ENCODE measurements at regions not wholly inside any gene's neighbourhood (a gene's known extent, or its start where the extent isn't known, plus 50 kb on each side); places are given as distances from the start of the nearest gene placed in this dataset.
"Not testable (repeated sequence)": the region's sequence is repeated elsewhere in the genome, so short reads cannot be mapped to it uniquely, and the experiment has no call there.

GRCh38 chr7:16369855-16370254, 51.5 kb downstream of the CRPPA start:
- no peak for DNase-seq

- DNase-seq: not testable (repeated sequence)
Measured at GRCh38 chr7:16369309-16369708, 52.0 kb downstream of the CRPPA start.

DNA sequence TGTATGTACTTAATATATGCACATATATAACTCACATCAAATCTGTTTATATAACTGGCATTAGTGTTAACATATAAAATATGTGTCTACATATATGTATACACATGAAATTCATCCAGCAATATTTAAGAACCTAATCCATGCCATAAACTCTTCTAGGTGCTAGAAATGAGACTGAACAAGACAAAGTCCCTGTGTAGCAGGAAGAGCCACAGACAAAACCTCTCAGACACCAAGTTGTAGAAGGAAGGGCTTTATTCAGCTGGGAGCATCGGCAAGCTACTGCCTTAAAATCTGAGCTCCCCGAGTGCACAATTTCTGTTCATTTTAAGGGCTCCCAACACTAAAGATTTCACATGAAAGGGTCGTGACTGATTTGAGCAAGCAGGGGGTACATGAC, 52.5 kb downstream of the CRPPA start:
- DNase-seq: no peak

GRCh38 chr7:16367115-16367514, 54.2 kb downstream of the CRPPA start:
- DNase-seq: no peak

GRCh38 chr7:16365952-16366351, 55.4 kb downstream of the CRPPA start:
- no peak for DNase-seq

DNA sequence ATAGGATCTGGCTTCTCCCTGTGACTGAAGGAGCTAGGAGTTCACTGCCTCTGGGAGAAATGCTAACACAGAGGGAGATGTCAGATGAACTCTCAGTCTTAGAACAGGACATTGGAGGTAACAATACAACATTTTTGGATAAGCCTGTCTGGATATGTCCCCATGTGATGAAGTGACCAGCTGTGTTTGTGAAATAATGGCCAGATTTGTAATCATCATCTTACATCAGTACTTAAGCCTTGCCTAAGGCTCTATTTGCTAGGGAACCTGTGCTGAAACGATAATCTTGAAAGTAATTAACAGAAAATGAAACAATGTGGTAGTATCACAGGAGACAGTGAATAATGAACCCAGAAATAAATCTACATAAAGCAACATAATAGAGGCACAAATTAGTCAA, 56.2 kb downstream of the CRPPA start:
- peak in 1 of 2 experiments; percentile 56 for DNase-seq

DNA sequence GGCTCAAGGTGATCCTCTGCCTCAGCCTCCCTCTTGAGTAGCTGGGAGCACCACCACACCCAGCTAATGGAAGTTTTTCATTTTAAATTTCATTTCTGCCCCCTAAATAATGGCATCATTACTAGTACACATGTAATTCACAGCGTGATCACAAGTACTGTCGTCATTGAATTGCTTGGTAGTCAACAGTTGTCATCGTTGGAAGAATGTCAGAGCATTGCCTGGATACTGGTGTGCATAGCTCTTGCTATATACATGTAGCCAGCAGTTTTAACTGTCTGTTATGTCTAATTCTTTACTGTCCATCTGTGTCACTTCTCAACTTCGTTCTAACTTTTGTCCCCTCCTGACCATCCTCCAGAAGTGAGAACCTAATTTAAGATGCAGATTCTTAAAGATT, 62.1 kb downstream of the CRPPA start:
- DNase-seq: no peak

GRCh38 chr7:16357921-16358320, 63.4 kb downstream of the CRPPA start:
- DNase-seq: peak; percentile 90 to 97

DNA sequence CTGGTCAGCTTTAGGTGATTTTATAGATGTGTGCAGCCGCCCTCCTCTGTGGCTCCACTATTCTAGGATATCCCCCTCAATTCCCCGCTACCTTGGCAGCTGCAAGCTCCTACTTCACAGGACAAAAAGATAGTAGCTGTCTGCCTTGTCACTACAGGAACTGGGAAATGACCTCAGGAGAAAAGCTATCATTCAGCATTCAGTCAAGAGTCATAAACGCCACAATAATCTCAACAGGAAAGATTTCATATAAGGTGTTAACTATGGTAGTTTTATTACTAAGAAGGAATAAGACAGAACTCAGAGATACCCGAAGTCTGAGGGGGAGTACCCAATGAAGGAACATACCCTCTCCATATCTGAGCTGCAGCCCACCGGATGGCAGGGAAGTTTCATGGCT, 63.9 kb downstream of the CRPPA start:
- peak in 1 of 2 experiments; percentile 12 for DNase-seq

DNA sequence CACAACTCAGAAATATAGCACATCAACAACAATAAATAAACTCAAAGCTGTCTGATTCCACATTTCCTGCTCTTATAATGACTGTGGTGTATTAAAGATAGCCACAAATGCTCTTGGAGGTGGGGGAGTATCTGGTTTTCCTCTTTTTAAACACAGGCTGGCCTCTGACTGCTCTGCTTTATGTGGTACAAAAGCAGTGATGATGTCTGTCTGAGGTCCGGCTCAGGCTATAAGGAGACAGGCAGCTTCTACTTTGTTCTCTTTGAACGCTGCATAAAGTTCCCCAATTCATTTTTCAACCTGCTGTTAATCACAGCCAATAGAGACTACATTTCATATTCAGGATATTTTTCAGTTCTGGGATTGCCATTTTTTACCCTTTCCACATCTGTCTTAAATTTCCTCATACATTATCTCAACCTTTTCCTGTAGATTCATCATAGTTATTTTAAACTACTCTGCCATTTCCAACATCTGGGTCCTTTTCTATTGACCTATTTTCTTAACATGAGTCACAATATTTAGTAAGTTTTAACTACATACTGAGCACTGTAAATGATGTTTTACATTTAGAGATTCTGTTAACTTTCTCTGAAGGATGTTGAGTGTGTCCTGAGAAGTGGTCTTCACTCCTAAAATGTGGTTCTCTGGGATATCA, 64.9 kb downstream of the CRPPA start:
- DNase-seq: no peak

GRCh38 chr7:16354573-16354972, 66.8 kb downstream of the CRPPA start:
- DNase-seq: no peak

GRCh38 chr7:16353226-16353625, 68.1 kb downstream of the CRPPA start:
- DNase-seq: no peak

- no peak for DNase-seq
Measured at GRCh38 chr7:16350634-16351033, 70.7 kb downstream of the CRPPA start.

GRCh38 chr7:16348251-16348650, 73.1 kb downstream of the CRPPA start:
- peak; percentile 62 to 89 for DNase-seq

DNA sequence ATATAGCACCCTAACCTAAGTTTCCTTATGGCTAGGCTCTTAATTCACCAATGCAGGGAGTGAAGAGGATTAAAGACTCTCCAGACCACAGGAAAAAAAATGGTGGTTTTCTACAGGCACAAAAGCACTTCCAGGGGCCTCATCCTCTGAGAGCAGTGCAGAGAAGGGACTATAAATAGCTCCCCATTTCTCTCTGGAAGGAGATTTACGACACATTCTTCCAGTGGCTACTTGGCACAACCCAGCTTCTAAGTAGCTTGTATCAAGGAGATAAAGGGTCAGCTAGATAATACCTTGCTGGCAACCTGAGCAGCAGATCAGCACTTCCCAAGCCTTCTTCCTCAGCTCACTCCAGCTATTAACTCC, 73.5 kb downstream of the CRPPA start:
- DNase-seq: peak; percentile 44 to 75

DNA sequence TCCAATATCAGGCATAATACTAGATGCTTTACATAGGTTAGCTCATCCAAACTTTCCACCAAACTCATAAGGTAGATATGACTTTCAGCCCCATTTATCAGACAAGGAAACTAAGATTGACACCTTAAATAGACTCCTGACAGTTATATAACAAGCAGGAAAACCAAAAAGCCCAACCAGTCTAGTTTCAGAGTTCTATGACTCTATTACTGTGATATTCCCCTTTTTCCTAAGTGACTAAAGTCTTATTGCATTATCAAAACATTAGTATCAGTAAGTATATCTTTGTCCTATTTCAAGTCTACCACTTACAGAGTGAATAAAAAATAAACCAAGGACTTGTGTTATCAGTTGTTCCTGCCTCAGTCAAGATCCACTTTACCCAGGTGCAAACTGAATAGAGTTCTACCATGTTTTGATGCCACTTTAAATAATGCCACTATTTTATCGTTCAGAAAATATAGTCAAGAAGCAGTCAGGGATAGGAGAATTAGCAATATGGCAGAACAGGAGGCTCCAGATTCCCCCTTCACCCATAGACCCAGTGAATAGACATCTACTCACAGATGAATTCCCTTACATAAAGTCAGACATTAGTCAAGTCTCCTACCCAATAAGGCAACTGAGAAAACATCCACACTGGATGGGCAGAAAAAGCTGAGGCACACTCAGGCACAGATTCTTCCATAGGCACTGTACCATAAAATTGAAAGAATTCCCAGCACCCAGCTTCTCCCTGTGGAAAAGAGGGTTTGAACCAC, 74.1 kb downstream of the CRPPA start:
- no peak for DNase-seq

DNA sequence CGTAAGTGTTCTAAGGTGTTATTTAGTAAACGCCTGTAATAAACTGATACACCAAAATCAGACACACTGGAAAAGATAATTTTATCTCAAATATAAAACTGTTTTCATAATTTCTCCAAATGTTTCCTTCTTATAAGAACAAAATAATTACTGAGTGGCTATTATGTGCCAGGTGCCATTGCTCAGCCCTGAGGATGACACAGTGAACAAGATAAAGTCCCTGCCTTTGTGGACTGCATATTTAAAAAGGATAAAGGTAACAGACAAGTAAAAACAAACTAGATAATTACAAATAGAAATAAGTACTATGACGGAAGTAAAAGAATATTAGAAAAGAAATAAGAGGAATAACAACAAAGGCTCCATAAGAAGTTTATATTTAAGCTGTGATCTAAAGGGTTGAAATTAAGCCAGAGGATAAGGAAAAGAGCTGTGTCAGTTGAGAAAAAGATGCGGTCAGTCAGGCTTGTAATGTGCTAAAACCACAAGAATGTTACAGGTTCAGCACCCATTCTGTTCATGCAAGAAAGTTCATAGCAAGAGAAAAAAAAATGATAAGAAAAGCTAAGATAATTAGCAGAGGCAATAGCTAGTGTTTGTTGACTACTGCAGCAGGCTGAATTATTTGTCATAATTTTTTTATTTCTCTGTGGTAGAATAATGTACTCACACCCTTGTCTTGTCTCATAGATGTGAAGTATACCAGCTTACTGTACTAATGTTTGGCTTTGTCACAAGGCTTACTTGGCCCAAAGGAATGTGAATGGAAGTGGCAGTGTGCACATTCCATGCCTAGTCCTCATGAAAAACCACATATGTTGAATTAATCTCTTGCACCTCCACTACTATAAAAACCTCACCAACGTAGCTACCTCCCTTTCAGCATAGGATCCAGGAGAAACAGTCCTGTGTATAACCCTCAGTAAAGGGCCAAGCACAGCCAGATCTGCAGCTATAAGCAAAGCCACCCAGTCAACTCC, 75.1 kb downstream of the CRPPA start:
- DNase-seq: no peak

GRCh38 chr7:16344927-16345326, 76.4 kb downstream of the CRPPA start:
- no peak for DNase-seq

GRCh38 chr7:16343612-16344011, 77.7 kb downstream of the CRPPA start:
- no peak for DNase-seq

GRCh38 chr7:16338065-16338464, 83.3 kb downstream of the CRPPA start:
- no peak for DNase-seq

DNA sequence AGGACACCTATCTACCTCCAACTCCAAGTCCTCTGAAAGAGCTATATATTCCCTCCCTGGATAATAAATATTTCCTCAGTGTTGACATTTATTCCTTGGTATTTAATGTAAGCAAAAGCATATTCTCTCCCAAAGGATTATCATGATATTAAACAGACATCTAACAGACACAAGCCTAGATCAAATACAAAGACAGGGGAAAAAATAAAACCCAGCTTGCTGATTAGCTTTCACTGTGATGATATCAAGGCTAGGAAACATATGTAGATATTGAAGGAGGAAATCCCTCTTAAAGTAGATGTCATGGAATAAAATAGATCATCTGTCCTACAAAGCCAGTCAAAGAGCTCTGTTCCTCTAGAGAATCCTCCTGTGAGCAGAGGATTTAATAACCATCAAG, 95.2 kb downstream of the CRPPA start:
- no peak for DNase-seq

- no peak for DNase-seq
Measured at GRCh38 chr7:16323313-16323712, 98.0 kb downstream of the CRPPA start.

GRCh38 chr7:16320099-16320660, 101.2 kb downstream of the CRPPA start:
- no peak for DNase-seq

Data from NCI-H524 (cell line).